RWPE1 (cell line): ENCODE measurements at regions not wholly inside any gene's neighbourhood (a gene's known extent, or its start where the extent isn't known, plus 50 kb on each side); places are given as distances from the start of the nearest gene placed in this dataset.

Experiments used
- CTCF ChIA-PET: fragments of 350-600 bp; sonication (Branson Sonifier 250); formaldehyde crosslinking; extraction: SDS; loops from one replicate; lab custom pipeline; 2021; lab: Yijun Ruan, JAX
- POLR2A ChIA-PET: fragments of 400-600 bp; formaldehyde crosslinking; extraction: SDS; loops from one replicate; lab custom pipeline; 2020; ENCODE audit warnings: antibody characterized with exemption; ENCODE audit not compliant: low non-redundant PET; lab: Yijun Ruan, JAX
- DNase-seq: peaks from one replicate; pipeline ENCODE4 v3.0.0; 2012; ENCODE audit warnings: low spot score
- H3K27ac ChIP-seq: fragments of 450-650 bp; 2 replicates; pipeline ENCODE4 v1.5.1; 2017
- CTCF ChIP-seq: fragments of 450-650 bp; conservative IDR thresholded peaks from 2 replicates; pipeline ENCODE4 v1.5.1; 2017; ENCODE audit warnings: low read depth, mild to moderate bottlenecking

- no peak for DNase-seq
- ChIA-PET POLR2A (no interaction called here), CTCF (no interaction called here)
- no peak for TF ChIP-seq CTCF
- H3K27ac ChIP-seq = no peak overlapping the region
Observed at GRCh38 chr12:71032933-71033332, 112.4 kb upstream of the PTPRR start.

GRCh38 chr12:71029302-71029701 lies 108.8 kb upstream of the PTPRR start:
- TF ChIP-seq CTCF = no peak
- DNase-seq = no peak
- POLR2A ChIA-PET = no interaction called here
- CTCF ChIA-PET = interaction anchor here (0.7 to 1.4 kb wide), 2 partner anchors 8 to 14 kb away, joined by 3 read pairs; no protein-coding TSS in a partner anchor
- H3K27ac ChIP-seq = no peak overlapping the region

- POLR2A ChIA-PET = no interaction called here
- CTCF ChIA-PET = no interaction called here
- H3K27ac ChIP-seq = no peak overlapping the region
- no peak for DNase-seq
- no peak for TF ChIP-seq CTCF
Observed at GRCh38 chr12:71027856-71028255, 107.3 kb upstream of the PTPRR start.

GRCh38 chr12:71024827-71025226 lies 104.3 kb upstream of the PTPRR start:
- TF ChIP-seq CTCF = no peak
- ChIA-PET POLR2A (no interaction called here), CTCF (no interaction called here)
- H3K27ac ChIP-seq = no peak overlapping the region
- DNase-seq = no peak

GRCh38 chr12:71024281-71024680 lies 103.7 kb upstream of the PTPRR start:
- TF ChIP-seq CTCF = no peak
- H3K27ac ChIP-seq = no peak overlapping the region
- ChIA-PET POLR2A (no interaction called here), CTCF (no interaction called here)
- no peak for DNase-seq

GRCh38 chr12:71021491-71021890 lies 101.0 kb upstream of the PTPRR start:
- no peak for DNase-seq
- TF ChIP-seq CTCF = no peak
- ChIA-PET CTCF (interaction anchor here (1.2 kb wide), 1 partner anchor 9 kb away, joined by 3 read pairs; no protein-coding TSS in a partner anchor), POLR2A (interaction anchor here (0.5 kb wide), 1 partner anchor 431 kb away, joined by 10 read pairs; no protein-coding TSS in a partner anchor)
- H3K27ac ChIP-seq = no peak overlapping the region
